PC-3 (cell line): ENCODE measurements at regions not wholly inside any gene's neighbourhood (a gene's known extent, or its start where the extent isn't known, plus 50 kb on each side); places are given as distances from the start of the nearest gene placed in this dataset.

Experiments
- ATAC-seq: fragments of 200-7000 bp; cut with Tn5 transposase; 2 replicates; pipeline ENCODE4 v1.9.1; 2020; ENCODE audit warnings: mild to moderate bottlenecking, moderate library complexity
- BruUV-seq: library from RNA; stranded (reverse); fragments of 400-500 nt; replicated peaks from 2 replicates; lab custom pipeline; 2021; lab: Mats Ljungman, UMichigan
- CTCF ChIA-PET: fragments of 300-600 bp; sonication (Branson Sonifier 250); formaldehyde crosslinking; loops from one replicate; lab custom pipeline; 2022; ENCODE audit warnings: antibody characterized with exemption; lab: Charles Lee
- POLR2A ChIA-PET: fragments of 300-600 bp; sonication (Branson Sonifier 250); formaldehyde crosslinking; loops from one replicate; lab custom pipeline; 2022; ENCODE audit warnings: antibody characterized with exemption; ENCODE audit not compliant: unreplicated experiment; lab: Charles Lee
- DNase-seq: peaks from one replicate; pipeline ENCODE4 v3.0.0-alpha.2; 2015
- H2AFZ ChIP-seq: fragments of 300-600 bp; sonication (generic); 2 replicates; pipeline ENCODE4 v1.6.0; 2016; ENCODE audit warnings: antibody characterized with exemption, low read length
- H3F3A ChIP-seq: fragments of 300-600 bp; sonication (generic); one replicate; pipeline ENCODE4 v1.6.0; 2017; ENCODE audit warnings: antibody characterized with exemption, low read length, control low read depth, mild to moderate bottlenecking; ENCODE audit not compliant: unreplicated experiment
- H3K27ac ChIP-seq: fragments of 300-600 bp; sonication (generic); 2 replicates; pipeline ENCODE4 v1.5.1; 2016; ENCODE audit warnings: mild to moderate bottlenecking, low read length
- H3K27me3 ChIP-seq: fragments of 300-600 bp; sonication (generic); 2 replicates; pipeline ENCODE4 v1.6.1; 2016; ENCODE audit warnings: low read length, mixed read lengths
- H3K36me3 ChIP-seq: fragments of 300-600 bp; sonication (generic); 2 replicates; pipeline ENCODE4 v1.6.1; 2016; ENCODE audit warnings: low read depth, mixed run types, low read length, mixed read lengths
- H3K4me1 ChIP-seq: fragments of 300-600 bp; sonication (generic); 2 replicates; pipeline ENCODE4 v1.5.1; 2016; ENCODE audit warnings: low read length; ENCODE audit not compliant: insufficient read depth
- H3K4me2 ChIP-seq: fragments of 300-600 bp; sonication (generic); 2 replicates; pipeline ENCODE4 v1.6.0; 2016; ENCODE audit warnings: low read length
- H3K4me3 ChIP-seq: fragments of 300-600 bp; sonication (generic); 2 replicates; pipeline ENCODE4 v1.5.1; 2016; ENCODE audit warnings: mild to moderate bottlenecking, low read length, mixed read lengths
- H3K79me2 ChIP-seq: fragments of 300-600 bp; sonication (generic); 2 replicates; pipeline ENCODE4 v1.6.1; 2017; ENCODE audit warnings: low read length, mixed read lengths
- H3K9ac ChIP-seq: fragments of 300-600 bp; sonication (generic); 2 replicates; pipeline ENCODE4 v1.6.0; 2016; ENCODE audit warnings: mild to moderate bottlenecking, low read length
- H3K9me2 ChIP-seq: fragments of 300-600 bp; sonication (generic); replicated peaks from 2 replicates; pipeline ENCODE4 v1.6.1; 2016; ENCODE audit warnings: mixed run types, low read length, mixed read lengths
- H3K9me3 ChIP-seq: fragments of 300-600 bp; sonication (generic); 2 replicates; pipeline ENCODE4 v1.6.1; 2016; ENCODE audit warnings: low read length, mixed read lengths
- H4K20me1 ChIP-seq: fragments of 300-600 bp; sonication (generic); 2 replicates; pipeline ENCODE4 v1.6.1; 2016; ENCODE audit warnings: low read length, mixed read lengths
- EZH2 ChIP-seq: fragments of 300-600 bp; sonication (generic); IDR thresholded peaks from one replicate; pipeline ENCODE4 v1.6.1; 2017; ENCODE audit warnings: antibody characterized with exemption, mild to moderate bottlenecking, low read length; ENCODE audit not compliant: unreplicated experiment
- EZH2phosphoT487 ChIP-seq: fragments of 300-600 bp; sonication (generic); IDR thresholded peaks from 2 replicates; pipeline ENCODE4 v1.6.1; 2018; ENCODE audit warnings: mild to moderate bottlenecking, antibody characterized with exemption, low read length, borderline replicate concordance
- intact Hi-C: fragments of 100-400 bp; cut with micrococcal nuclease; formaldehyde crosslinking; loops from 2 replicates; pipeline ENCODE4 v1.9.0; 2023
- TF ChIP-seq, protein P1 (sequence below): fragments of 300-600 bp; sonication (generic); conservative IDR thresholded peaks from 2 replicates; pipeline ENCODE4 v1.5.1; 2017; ENCODE audit warnings: antibody characterized with exemption, low read depth, mild to moderate bottlenecking, low read length

GRCh38 chr6:170148709-170149470, 142.0 kb downstream of the DLL1 start:
- Histone ChIP-seq H3K27me3 (no peaks in the 10 kb centered on the region), H3F3A (no peaks in the 10 kb centered on the region), H3K4me3 (no peak overlapping the region), H3K27ac (no peak overlapping the region), H3K9me2 (no peaks in the 10 kb centered on the region), H3K36me3 (no peaks in the 10 kb centered on the region), H3K4me2 (no peak overlapping the region), H3K9me3 (no peaks in the 10 kb centered on the region), H2AFZ (no peak overlapping the region), H3K79me2 (no peaks in the 10 kb centered on the region), H4K20me1 (no peaks in the 10 kb centered on the region), H3K9ac (no peak overlapping the region), H3K4me1 (peaks cover 10% of the 10 kb centered on the region)
- CTCF ChIA-PET, result no interaction called here
- DNase-seq (no peak), ATAC-seq (no peak)
- intact Hi-C loops, result no loop called here
- TF ChIP-seq EZH2phosphoT487 (no peak), EZH2 (no peak)
- POLR2A ChIA-PET, result no interaction called here
- no TSS peak for BruUV-seq

GRCh38 chr6:170147832-170148708, 142.8 kb downstream of the DLL1 start:
- H3K79me2 ChIP-seq, result no peaks in the 10 kb centered on the region
- no peak overlapping the region for H2AFZ ChIP-seq
- H4K20me1 ChIP-seq, result no peaks in the 10 kb centered on the region
- H3K27ac ChIP-seq, result no peak overlapping the region
- BruUV-seq, result no TSS peak
- no peak overlapping the region for H3K9ac ChIP-seq
- no peaks in the 10 kb centered on the region for H3K27me3 ChIP-seq
- H3K36me3 ChIP-seq, result no peaks in the 10 kb centered on the region
- TF ChIP-seq EZH2phosphoT487 (no peak), EZH2 (no peak)
- TF ChIP-seq, protein P1, sequence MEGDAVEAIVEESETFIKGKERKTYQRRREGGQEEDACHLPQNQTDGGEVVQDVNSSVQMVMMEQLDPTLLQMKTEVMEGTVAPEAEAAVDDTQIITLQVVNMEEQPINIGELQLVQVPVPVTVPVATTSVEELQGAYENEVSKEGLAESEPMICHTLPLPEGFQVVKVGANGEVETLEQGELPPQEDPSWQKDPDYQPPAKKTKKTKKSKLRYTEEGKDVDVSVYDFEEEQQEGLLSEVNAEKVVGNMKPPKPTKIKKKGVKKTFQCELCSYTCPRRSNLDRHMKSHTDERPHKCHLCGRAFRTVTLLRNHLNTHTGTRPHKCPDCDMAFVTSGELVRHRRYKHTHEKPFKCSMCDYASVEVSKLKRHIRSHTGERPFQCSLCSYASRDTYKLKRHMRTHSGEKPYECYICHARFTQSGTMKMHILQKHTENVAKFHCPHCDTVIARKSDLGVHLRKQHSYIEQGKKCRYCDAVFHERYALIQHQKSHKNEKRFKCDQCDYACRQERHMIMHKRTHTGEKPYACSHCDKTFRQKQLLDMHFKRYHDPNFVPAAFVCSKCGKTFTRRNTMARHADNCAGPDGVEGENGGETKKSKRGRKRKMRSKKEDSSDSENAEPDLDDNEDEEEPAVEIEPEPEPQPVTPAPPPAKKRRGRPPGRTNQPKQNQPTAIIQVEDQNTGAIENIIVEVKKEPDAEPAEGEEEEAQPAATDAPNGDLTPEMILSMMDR, result no peak
- no peaks in the 10 kb centered on the region for H3K9me2 ChIP-seq
- peaks cover 10% of the 10 kb centered on the region for H3K4me1 ChIP-seq
- no peaks in the 10 kb centered on the region for H3K9me3 ChIP-seq
- no peak for ATAC-seq
- ChIA-PET POLR2A (no interaction called here), CTCF (no interaction called here)
- DNase-seq, result no peak
- no peaks in the 10 kb centered on the region for H3F3A ChIP-seq
- H3K4me3 ChIP-seq, result no peak overlapping the region
- no peak overlapping the region for H3K4me2 ChIP-seq
- intact Hi-C loops, result no loop called here

DNA sequence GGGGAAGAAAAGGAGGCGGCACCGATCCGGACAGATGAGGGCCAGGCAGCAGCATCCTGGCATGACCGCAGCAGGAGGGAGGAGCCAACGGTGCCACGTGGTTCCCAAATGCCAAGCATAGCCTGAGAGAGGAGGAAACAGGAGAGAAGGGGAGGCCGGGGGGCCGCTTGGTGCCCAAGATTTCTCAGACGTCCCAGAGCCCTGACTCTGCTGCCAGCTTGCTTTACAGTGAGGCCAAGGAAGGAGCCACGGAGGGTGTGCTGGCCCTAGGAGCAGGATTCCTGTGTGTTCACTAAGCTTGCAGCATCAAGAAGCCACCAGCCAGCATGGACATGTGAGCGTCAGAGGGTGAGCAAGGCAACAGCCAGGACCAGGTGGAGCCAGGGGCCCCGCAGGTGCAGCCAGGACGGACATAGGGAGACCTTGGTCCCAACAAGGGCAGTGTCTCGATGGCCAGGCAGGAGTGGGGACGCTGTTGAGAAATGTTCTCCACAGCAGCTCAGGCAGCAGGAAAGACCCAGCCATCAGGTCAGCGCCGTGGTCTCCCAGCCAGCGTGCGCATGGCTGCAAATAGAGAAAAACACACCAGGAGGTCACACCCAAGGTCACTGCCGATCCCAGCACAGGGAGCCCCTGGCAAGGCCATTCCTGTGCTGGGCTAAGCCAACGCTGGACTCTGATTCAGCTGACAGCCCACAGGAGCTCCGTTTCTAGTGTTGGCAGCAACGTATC, 143.7 kb downstream of the DLL1 start:
- H3K36me3 ChIP-seq, result no peaks in the 10 kb centered on the region
- H3K9me2 ChIP-seq, result no peaks in the 10 kb centered on the region
- ATAC-seq (no peak), DNase-seq (no peak)
- no peaks in the 10 kb centered on the region for H3K27me3 ChIP-seq
- no peak overlapping the region for H3K9ac ChIP-seq
- ChIA-PET CTCF (no interaction called here), POLR2A (no interaction called here)
- no peaks in the 10 kb centered on the region for H4K20me1 ChIP-seq
- TF ChIP-seq EZH2 (no peak), EZH2phosphoT487 (no peak)
- TF ChIP-seq, protein P1, result no peak
- no peak overlapping the region for H2AFZ ChIP-seq
- no peaks in the 10 kb centered on the region for H3F3A ChIP-seq
- peaks cover 6% of the 10 kb centered on the region for H3K4me1 ChIP-seq
- BruUV-seq, result no TSS peak
- H3K4me3 ChIP-seq, result no peak overlapping the region
- H3K4me2 ChIP-seq, result no peak overlapping the region
- intact Hi-C loops, result no loop called here
- H3K27ac ChIP-seq, result no peak overlapping the region
- H3K79me2 ChIP-seq, result no peaks in the 10 kb centered on the region
- no peaks in the 10 kb centered on the region for H3K9me3 ChIP-seq
